ENCODE measurements at regions not wholly inside any gene's neighbourhood (a gene's known extent, or its start where the extent isn't known, plus 50 kb on each side); places are given as distances from the start of the nearest gene placed in this dataset.
"Not testable (repeated sequence)": the region's sequence is repeated elsewhere in the genome, so short reads cannot be mapped to it uniquely, and the experiment has no call there.

- no peaks in the 10 kb centered on the region for H3K27me3 ChIP-seq (replicated peaks)
- no peak overlapping the region for H3K27ac ChIP-seq
- in situ Hi-C loops (cut with HindIII; ENCODE audit: low pct_ligation_motif_present, low sequenced_read_pairs) = no loop called here
- TF ChIP-seq CTCF (IDR thresholded peaks at IDR 0.05; ENCODE audit: low read depth, low read length, missing control alignments) = no peak
- DNase-seq = no peak
- H3K4me3 ChIP-seq (ENCODE audit: low read depth, low read length) = no peak overlapping the region
- H3K36me3 ChIP-seq (replicated peaks) = no peaks in the 10 kb centered on the region
Observed at GRCh38 chr4:117162976-117163375, 77.6 kb upstream of the TRAM1L1 start.

GRCh38 chr4:117164338-117164737, 79.0 kb upstream of the TRAM1L1 start:
- no peak for DNase-seq
- Histone ChIP-seq H3K36me3 (replicated peaks) (no peaks in the 10 kb centered on the region), H3K27me3 (replicated peaks) (no peaks in the 10 kb centered on the region), H3K4me3 (ENCODE audit: low read depth, low read length) (no peak overlapping the region), H3K27ac (no peak overlapping the region)
- TF ChIP-seq CTCF (IDR thresholded peaks at IDR 0.05; ENCODE audit: low read depth, low read length, missing control alignments) = no peak
- in situ Hi-C loops (cut with HindIII; ENCODE audit: low pct_ligation_motif_present, low sequenced_read_pairs) = no loop called here

- H3K36me3 ChIP-seq (replicated peaks); in situ Hi-C loops (cut with HindIII; ENCODE audit: low pct_ligation_motif_present, low sequenced_read_pairs); DNase-seq; H3K4me3 ChIP-seq (ENCODE audit: low read depth, low read length); H3K27ac ChIP-seq; H3K27me3 ChIP-seq (replicated peaks): not testable (repeated sequence)
Observed at GRCh38 chr4:117175369-117175768, 90.0 kb upstream of the TRAM1L1 start.

- in situ Hi-C loops (cut with HindIII; ENCODE audit: low pct_ligation_motif_present, low sequenced_read_pairs) = no loop called here
- no peaks in the 10 kb centered on the region for H3K27me3 ChIP-seq (replicated peaks)
- no peak for TF ChIP-seq CTCF (IDR thresholded peaks at IDR 0.05; ENCODE audit: low read depth, low read length, missing control alignments)
Observed at GRCh38 chr4:117203231-117203630, 117.9 kb upstream of the TRAM1L1 start.

GRCh38 chr4:117210551-117210950, 125.2 kb upstream of the TRAM1L1 start:
- Histone ChIP-seq H3K27ac (no peak overlapping the region), H3K27me3 (replicated peaks) (no peaks in the 10 kb centered on the region), H3K36me3 (replicated peaks) (no peaks in the 10 kb centered on the region), H3K4me3 (ENCODE audit: low read depth, low read length) (no peak overlapping the region)
- in situ Hi-C loops (cut with HindIII; ENCODE audit: low pct_ligation_motif_present, low sequenced_read_pairs) = no loop called here
- no peak for TF ChIP-seq CTCF (IDR thresholded peaks at IDR 0.05; ENCODE audit: low read depth, low read length, missing control alignments)
- no peak for DNase-seq

More at GRCh38 chr4:117203231-117203630, 117.9 kb upstream of the TRAM1L1 start:
- Histone ChIP-seq H3K4me3 (ENCODE audit: low read depth, low read length) (no peak overlapping the region), H3K36me3 (replicated peaks) (no peaks in the 10 kb centered on the region), H3K27ac (no peak overlapping the region)
- no peak for DNase-seq

GRCh38 chr4:117224256-117224655, 138.9 kb upstream of the TRAM1L1 start:
- Histone ChIP-seq H3K4me3 (ENCODE audit: low read depth, low read length) (no peak overlapping the region), H3K27me3 (replicated peaks) (no peaks in the 10 kb centered on the region), H3K27ac (no peak overlapping the region), H3K36me3 (replicated peaks) (no peaks in the 10 kb centered on the region)
- in situ Hi-C loops (cut with HindIII; ENCODE audit: low pct_ligation_motif_present, low sequenced_read_pairs) = no loop called here
- DNase-seq = no peak
- no peak for TF ChIP-seq CTCF (IDR thresholded peaks at IDR 0.05; ENCODE audit: low read depth, low read length, missing control alignments)
